Ovary (tissue), 3 donors: ENCODE measurements at regions not wholly inside any gene's neighbourhood (a gene's known extent, or its start where the extent isn't known, plus 50 kb on each side); places are given as distances from the start of the nearest gene placed in this dataset.

Source experiments
- POLR2A ChIP-seq: fragments of 450-650 bp; IDR thresholded peaks from one replicate; pipeline ENCODE4 v1.6.1; 2017; ENCODE audit warnings: antibody characterized with exemption, mild to moderate bottlenecking, moderate library complexity
- TF ChIP-seq, protein P1 (sequence below), 3 donors: fragments of 450-650 bp in 2 of 3; fragments of 200-600 bp in 1 of 3; IDR thresholded peaks; one replicate each; pipeline versions ENCODE4 v1.5.1 to v1.8.0; 2016 to 2022; ENCODE audit warnings: antibody characterized with exemption in 3 of 3, mild to moderate bottlenecking in 1 of 3
- donor health status: DM: no; HTN: no; CAD: no.

- TF ChIP-seq, protein P1, sequence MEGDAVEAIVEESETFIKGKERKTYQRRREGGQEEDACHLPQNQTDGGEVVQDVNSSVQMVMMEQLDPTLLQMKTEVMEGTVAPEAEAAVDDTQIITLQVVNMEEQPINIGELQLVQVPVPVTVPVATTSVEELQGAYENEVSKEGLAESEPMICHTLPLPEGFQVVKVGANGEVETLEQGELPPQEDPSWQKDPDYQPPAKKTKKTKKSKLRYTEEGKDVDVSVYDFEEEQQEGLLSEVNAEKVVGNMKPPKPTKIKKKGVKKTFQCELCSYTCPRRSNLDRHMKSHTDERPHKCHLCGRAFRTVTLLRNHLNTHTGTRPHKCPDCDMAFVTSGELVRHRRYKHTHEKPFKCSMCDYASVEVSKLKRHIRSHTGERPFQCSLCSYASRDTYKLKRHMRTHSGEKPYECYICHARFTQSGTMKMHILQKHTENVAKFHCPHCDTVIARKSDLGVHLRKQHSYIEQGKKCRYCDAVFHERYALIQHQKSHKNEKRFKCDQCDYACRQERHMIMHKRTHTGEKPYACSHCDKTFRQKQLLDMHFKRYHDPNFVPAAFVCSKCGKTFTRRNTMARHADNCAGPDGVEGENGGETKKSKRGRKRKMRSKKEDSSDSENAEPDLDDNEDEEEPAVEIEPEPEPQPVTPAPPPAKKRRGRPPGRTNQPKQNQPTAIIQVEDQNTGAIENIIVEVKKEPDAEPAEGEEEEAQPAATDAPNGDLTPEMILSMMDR (IDR thresholded peaks at IDR 0.05), result no peak
- TF ChIP-seq POLR2A, result no peak
Observed at GRCh38 chr3:144128108-144128892, 156.7 kb downstream of the DIPK2A start.
